NCI-H460 (cell line): ENCODE measurements at regions not wholly inside any gene's neighbourhood (a gene's known extent, or its start where the extent isn't known, plus 50 kb on each side); places are given as distances from the start of the nearest gene placed in this dataset.

Source experiments
- DNase-seq: peaks from one replicate; pipeline ENCODE4 v3.0.0-alpha.2; 2016; ENCODE audit warnings: low read depth; ENCODE audit errors: extremely low read depth

- no peak for DNase-seq
Observed at GRCh38 chr3:74676-75243, 121.8 kb upstream of the CHL1 start.

GRCh38 chr3:75260-75659 lies 121.3 kb upstream of the CHL1 start:
- DNase-seq, result no peak

- no peak for DNase-seq
Observed at GRCh38 chr3:79542-79941, 117.0 kb upstream of the CHL1 start.

GRCh38 chr3:82508-82907 lies 114.1 kb upstream of the CHL1 start:
- no peak for DNase-seq

GRCh38 chr3:83096-83495 lies 113.5 kb upstream of the CHL1 start:
- DNase-seq, result no peak

- no peak for DNase-seq
Observed at GRCh38 chr3:85180-85579, 111.4 kb upstream of the CHL1 start.

GRCh38 chr3:88267-88666 lies 108.3 kb upstream of the CHL1 start:
- no peak for DNase-seq

GRCh38 chr3:93746-94145 lies 102.8 kb upstream of the CHL1 start:
- no peak for DNase-seq

GRCh38 chr3:96259-96658 lies 100.3 kb upstream of the CHL1 start:
- no peak for DNase-seq

- DNase-seq, result no peak
Observed at GRCh38 chr3:97417-98258, 98.9 kb upstream of the CHL1 start.

- DNase-seq, result no peak
Observed at GRCh38 chr3:98259-98654, 98.3 kb upstream of the CHL1 start.

GRCh38 chr3:99506-99905 lies 97.1 kb upstream of the CHL1 start:
- DNase-seq, result no peak

- DNase-seq, result no peak
Observed at GRCh38 chr3:102484-102883, 94.1 kb upstream of the CHL1 start.

- no peak for DNase-seq
Observed at GRCh38 chr3:103991-104390, 92.6 kb upstream of the CHL1 start.

GRCh38 chr3:105585-105984 lies 91.0 kb upstream of the CHL1 start:
- no peak for DNase-seq

GRCh38 chr3:106619-107018 lies 89.9 kb upstream of the CHL1 start:
- DNase-seq, result no peak

- no peak for DNase-seq
Observed at GRCh38 chr3:111143-112069, 85.2 kb upstream of the CHL1 start.

GRCh38 chr3:112773-113172 lies 83.8 kb upstream of the CHL1 start:
- DNase-seq, result no peak

GRCh38 chr3:118666-119065 lies 77.9 kb upstream of the CHL1 start:
- no peak for DNase-seq

- DNase-seq, result no peak
Observed at GRCh38 chr3:123341-123740, 73.2 kb upstream of the CHL1 start.

- no peak for DNase-seq
Observed at GRCh38 chr3:124557-125179, 71.9 kb upstream of the CHL1 start.
